ENCODE measurements at regions not wholly inside any gene's neighbourhood (a gene's known extent, or its start where the extent isn't known, plus 50 kb on each side); places are given as distances from the start of the nearest gene placed in this dataset.

DNA sequence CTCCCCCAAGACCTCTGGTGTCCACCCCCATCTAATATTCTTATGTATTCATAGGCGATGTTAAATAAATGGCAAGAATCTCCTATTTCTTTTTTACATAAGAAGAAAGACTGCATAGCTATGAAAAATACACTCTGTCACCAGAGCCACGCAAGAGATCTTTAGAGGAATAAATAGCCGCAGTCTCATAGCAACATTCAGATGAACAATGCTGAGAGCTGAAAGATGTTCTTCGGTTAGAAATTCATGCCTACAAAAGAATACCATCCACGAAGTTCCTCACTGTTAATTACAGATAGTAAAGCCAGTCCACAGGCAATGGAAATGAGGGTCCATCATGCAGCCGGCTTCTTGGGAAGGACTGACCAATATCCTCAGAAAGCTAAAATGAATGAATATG, 76.0 kb upstream of the SOD1 start:
- in situ Hi-C loops (cut with MboI) (no loop called here), intact Hi-C loops (cut with micrococcal nuclease) (loop anchor here (5.0 to 10.0 kb wide), 2 partner anchors 126 to 239 kb away; partner anchors contain the start of gene TIAM1)
- Histone ChIP-seq H3K27me3 (ENCODE audit: control insufficient read depth in 2 of 2, insufficient read depth in 2 of 2, low read length in 2 of 2) (peaks cover 4 to 5% of the 10 kb centered on the region in 2 experiments; a peak in 2 of 5 replicates), H3K9me1 (ENCODE audit: control insufficient read depth, insufficient read depth, low read length) (no peaks in the 10 kb centered on the region), H3K27ac (ENCODE audit: extremely low read depth, low read depth, low read length) (no peak overlapping the region), H3K4me3 (no peak overlapping the region), H3K4me2 (ENCODE audit: insufficient read depth, low read length) (no peak overlapping the region), H4K20me1 (replicated peaks; ENCODE audit: control insufficient read depth, insufficient read depth, low read length) (no peaks in the 10 kb centered on the region), H3K79me2 (ENCODE audit: control insufficient read depth, insufficient read depth, low read length) (no peaks in the 10 kb centered on the region), H2AFZ (ENCODE audit: low read depth, low read length) (no peak overlapping the region), H3K9ac (ENCODE audit: insufficient read depth in 1 of 2, low read depth in 2 of 2, low read length in 2 of 2) (no peak overlapping the region), H3K4me1 (replicated peaks in 1 of 2; ENCODE audit: control insufficient read depth in 2 of 2, insufficient read depth in 2 of 2, low read length in 2 of 2) (no peaks in the 10 kb centered on the region), H3K36me3 (ENCODE audit: control insufficient read depth, insufficient read depth, low read length) (no peaks in the 10 kb centered on the region), H3K9me3 (replicated peaks; ENCODE audit: control insufficient read depth, insufficient read depth, low read depth, low read length) (no peaks in the 10 kb centered on the region)
- WGBS (ENCODE audit: insufficient coverage, low coverage, missing lambda C conversion rate), result 3% methylated on average over 6 of the region's 6 CpGs
- POLR2A ChIA-PET, result interaction anchor here (0.8 kb wide), 1 partner anchor 14 kb away, joined by 3 read pairs; no protein-coding TSS in a partner anchor
- DNase-seq (ENCODE audit: extremely low read depth in 1 of 4, low spot score in 3 of 4) (no peak), FAIRE-seq (no peak), ATAC-seq (no peak)
- CTCF ChIA-PET (ENCODE audit: low intra/inter-chr PET ratio), result no interaction called here
- BruUV-seq (replicated peaks), result no TSS peak
- TF ChIP-seq CREB1 (IDR thresholded peaks at IDR 0.05), result no peak
- no peak for TF ChIP-seq CREB1 (CRISPR knock-in tag; IDR thresholded peaks at IDR 0.05)
- no peak for TF ChIP-seq HDAC3 (IDR thresholded peaks at IDR 0.05; ENCODE audit: borderline replicate concordance, partially characterized antibody)
- no peak for TF ChIP-seq HDAC6 (IDR thresholded peaks at IDR 0.05; ENCODE audit: low read depth, low read length)
- no peak for TF ChIP-seq SMAD1 (IDR thresholded peaks at IDR 0.05; ENCODE audit: low read depth, low read length, partially characterized antibody)
- TF ChIP-seq SMAD3 (CRISPR knock-in tag; conservative IDR thresholded peaks at IDR 0.05), result no peak
- TF ChIP-seq ZNF311 (CRISPR knock-in tag; IDR thresholded peaks at IDR 0.05), result no peak
- no peak for TF ChIP-seq PHB (CRISPR knock-in tag; IDR thresholded peaks at IDR 0.05)
- TF ChIP-seq, protein P1, sequence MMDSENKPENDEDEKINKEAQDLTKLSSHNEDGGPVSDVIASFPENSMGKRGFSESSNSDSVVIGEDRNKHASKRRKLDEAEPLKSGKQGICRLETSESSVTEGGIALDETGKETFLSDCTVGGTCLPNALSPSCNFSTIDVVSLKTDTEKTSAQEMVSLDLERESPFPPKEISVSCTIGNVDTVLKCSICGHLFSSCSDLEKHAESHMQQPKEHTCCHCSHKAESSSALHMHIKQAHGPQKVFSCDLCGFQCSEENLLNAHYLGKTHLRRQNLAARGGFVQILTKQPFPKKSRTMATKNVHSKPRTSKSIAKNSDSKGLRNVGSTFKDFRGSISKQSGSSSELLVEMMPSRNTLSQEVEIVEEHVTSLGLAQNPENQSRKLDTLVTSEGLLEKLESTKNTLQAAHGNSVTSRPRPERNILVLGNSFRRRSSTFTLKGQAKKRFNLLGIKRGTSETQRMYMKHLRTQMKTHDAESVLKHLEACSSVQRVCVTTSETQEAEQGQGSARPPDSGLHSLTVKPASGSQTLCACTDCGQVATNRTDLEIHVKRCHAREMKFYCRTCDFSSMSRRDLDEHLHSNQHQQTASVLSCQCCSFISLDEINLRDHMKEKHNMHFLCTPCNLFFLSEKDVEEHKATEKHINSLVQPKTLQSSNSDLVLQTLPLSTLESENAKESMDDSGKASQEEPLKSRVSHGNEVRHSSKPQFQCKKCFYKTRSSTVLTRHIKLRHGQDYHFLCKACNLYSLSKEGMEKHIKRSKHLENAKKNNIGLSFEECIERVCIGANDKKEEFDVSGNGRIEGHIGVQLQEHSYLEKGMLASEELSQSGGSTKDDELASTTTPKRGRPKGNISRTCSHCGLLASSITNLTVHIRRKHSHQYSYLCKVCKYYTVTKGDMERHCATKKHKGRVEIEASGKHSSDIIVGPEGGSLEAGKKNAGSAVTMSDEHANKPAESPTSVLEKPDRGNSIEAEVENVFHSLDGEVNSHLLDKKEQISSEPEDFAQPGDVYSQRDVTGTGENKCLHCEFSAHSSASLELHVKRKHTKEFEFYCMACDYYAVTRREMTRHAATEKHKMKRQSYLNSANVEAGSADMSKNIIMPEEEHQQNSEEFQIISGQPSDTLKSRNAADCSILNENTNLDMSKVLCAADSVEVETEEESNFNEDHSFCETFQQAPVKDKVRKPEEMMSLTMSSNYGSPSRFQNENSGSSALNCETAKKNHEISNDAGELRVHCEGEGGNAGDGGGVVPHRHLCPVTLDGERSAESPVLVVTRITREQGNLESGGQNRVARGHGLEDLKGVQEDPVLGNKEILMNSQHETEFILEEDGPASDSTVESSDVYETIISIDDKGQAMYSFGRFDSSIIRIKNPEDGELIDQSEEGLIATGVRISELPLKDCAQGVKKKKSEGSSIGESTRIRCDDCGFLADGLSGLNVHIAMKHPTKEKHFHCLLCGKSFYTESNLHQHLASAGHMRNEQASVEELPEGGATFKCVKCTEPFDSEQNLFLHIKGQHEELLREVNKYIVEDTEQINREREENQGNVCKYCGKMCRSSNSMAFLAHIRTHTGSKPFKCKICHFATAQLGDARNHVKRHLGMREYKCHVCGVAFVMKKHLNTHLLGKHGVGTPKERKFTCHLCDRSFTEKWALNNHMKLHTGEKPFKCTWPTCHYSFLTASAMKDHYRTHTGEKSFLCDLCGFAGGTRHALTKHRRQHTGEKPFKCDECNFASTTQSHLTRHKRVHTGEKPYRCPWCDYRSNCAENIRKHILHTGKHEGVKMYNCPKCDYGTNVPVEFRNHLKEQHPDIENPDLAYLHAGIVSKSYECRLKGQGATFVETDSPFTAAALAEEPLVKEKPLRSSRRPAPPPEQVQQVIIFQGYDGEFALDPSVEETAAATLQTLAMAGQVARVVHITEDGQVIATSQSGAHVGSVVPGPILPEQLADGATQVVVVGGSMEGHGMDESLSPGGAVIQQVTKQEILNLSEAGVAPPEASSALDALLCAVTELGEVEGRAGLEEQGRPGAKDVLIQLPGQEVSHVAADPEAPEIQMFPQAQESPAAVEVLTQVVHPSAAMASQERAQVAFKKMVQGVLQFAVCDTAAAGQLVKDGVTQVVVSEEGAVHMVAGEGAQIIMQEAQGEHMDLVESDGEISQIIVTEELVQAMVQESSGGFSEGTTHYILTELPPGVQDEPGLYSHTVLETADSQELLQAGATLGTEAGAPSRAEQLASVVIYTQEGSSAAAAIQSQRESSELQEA (IDR thresholded peaks at IDR 0.05; ENCODE audit: low read depth), result no peak
- TF ChIP-seq SMARCC2 (IDR thresholded peaks at IDR 0.05; ENCODE audit: low read depth), result no peak
- TF ChIP-seq GABPA (tag; conservative IDR thresholded peaks at IDR 0.05; ENCODE audit: low read depth), result no peak
- no peak for TF ChIP-seq JUNB (CRISPR knock-in tag; conservative IDR thresholded peaks at IDR 0.05)
- TF ChIP-seq, protein P2, sequence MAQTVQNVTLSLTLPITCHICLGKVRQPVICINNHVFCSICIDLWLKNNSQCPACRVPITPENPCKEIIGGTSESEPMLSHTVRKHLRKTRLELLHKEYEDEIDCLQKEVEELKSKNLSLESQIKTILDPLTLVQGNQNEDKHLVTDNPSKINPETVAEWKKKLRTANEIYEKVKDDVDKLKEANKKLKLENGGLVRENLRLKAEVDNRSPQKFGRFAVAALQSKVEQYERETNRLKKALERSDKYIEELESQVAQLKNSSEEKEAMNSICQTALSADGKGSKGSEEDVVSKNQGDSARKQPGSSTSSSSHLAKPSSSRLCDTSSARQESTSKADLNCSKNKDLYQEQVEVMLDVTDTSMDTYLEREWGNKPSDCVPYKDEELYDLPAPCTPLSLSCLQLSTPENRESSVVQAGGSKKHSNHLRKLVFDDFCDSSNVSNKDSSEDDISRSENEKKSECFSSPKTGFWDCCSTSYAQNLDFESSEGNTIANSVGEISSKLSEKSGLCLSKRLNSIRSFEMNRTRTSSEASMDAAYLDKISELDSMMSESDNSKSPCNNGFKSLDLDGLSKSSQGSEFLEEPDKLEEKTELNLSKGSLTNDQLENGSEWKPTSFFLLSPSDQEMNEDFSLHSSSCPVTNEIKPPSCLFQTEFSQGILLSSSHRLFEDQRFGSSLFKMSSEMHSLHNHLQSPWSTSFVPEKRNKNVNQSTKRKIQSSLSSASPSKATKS (CRISPR knock-in tag; IDR thresholded peaks at IDR 0.05), result no peak
- no peak for TF ChIP-seq ARID1B (IDR thresholded peaks at IDR 0.05)
- no peak for TF ChIP-seq POLR2A (conservative IDR thresholded peaks at IDR 0.05)
